RWPE1 (cell line): ENCODE measurements at regions not wholly inside any gene's neighbourhood (a gene's known extent, or its start where the extent isn't known, plus 50 kb on each side); places are given as distances from the start of the nearest gene placed in this dataset.

Experiments
- CTCF ChIA-PET: fragments of 350-600 bp; sonication (Branson Sonifier 250); formaldehyde crosslinking; extraction: SDS; loops from one replicate; lab custom pipeline; 2021; lab: Yijun Ruan, JAX
- POLR2A ChIA-PET: fragments of 400-600 bp; formaldehyde crosslinking; extraction: SDS; loops from one replicate; lab custom pipeline; 2020; ENCODE audit warnings: antibody characterized with exemption; ENCODE audit not compliant: low non-redundant PET; lab: Yijun Ruan, JAX
- DNase-seq: peaks from one replicate; pipeline ENCODE4 v3.0.0; 2012; ENCODE audit warnings: low spot score
- H3K27ac ChIP-seq: fragments of 450-650 bp; 2 replicates; pipeline ENCODE4 v1.5.1; 2017
- CTCF ChIP-seq: fragments of 450-650 bp; conservative IDR thresholded peaks from 2 replicates; pipeline ENCODE4 v1.5.1; 2017; ENCODE audit warnings: low read depth, mild to moderate bottlenecking

- no peak for DNase-seq
- ChIA-PET POLR2A (no interaction called here), CTCF (interaction anchor here (0.6 to 1.4 kb wide), 2 partner anchors 555 to 1438 kb away, joined by 3 to 6 read pairs; no protein-coding TSS in a partner anchor)
- TF ChIP-seq CTCF: no peak
- H3K27ac ChIP-seq: no peak overlapping the region
Observed at GRCh38 chr2:126222278-126222677, 433.7 kb upstream of the GYPC start.

GRCh38 chr2:126224776-126225175, 431.2 kb upstream of the GYPC start:
- POLR2A ChIA-PET: no interaction called here

GRCh38 chr2:126227250-126227649, 428.7 kb upstream of the GYPC start:
- no peak overlapping the region for H3K27ac ChIP-seq
- no peak for TF ChIP-seq CTCF
- CTCF ChIA-PET: no interaction called here
- POLR2A ChIA-PET: no interaction called here
- DNase-seq: no peak

More at GRCh38 chr2:126224776-126225175, 431.2 kb upstream of the GYPC start:
- H3K27ac ChIP-seq: no peak overlapping the region
- no peak for TF ChIP-seq CTCF
- CTCF ChIA-PET: no interaction called here
- no peak for DNase-seq

- no peak for TF ChIP-seq CTCF
- ChIA-PET CTCF (no interaction called here), POLR2A (no interaction called here)
- H3K27ac ChIP-seq: no peak overlapping the region
- no peak for DNase-seq
Observed at GRCh38 chr2:126228531-126228930, 427.4 kb upstream of the GYPC start.

GRCh38 chr2:126238251-126238650, 417.7 kb upstream of the GYPC start:
- H3K27ac ChIP-seq: no peak overlapping the region
- CTCF ChIA-PET: no interaction called here
- POLR2A ChIA-PET: no interaction called here
- no peak for DNase-seq
- no peak for TF ChIP-seq CTCF

- no peak overlapping the region for H3K27ac ChIP-seq
- ChIA-PET POLR2A (no interaction called here), CTCF (interaction anchor here (0.7 kb wide), 1 partner anchor 130 kb away, joined by 8 read pairs; no protein-coding TSS in a partner anchor)
- DNase-seq: no peak
- no peak for TF ChIP-seq CTCF
Observed at GRCh38 chr2:126239320-126239955, 416.5 kb upstream of the GYPC start.
